ENCODE measurements at regions not wholly inside any gene's neighbourhood (a gene's known extent, or its start where the extent isn't known, plus 50 kb on each side); places are given as distances from the start of the nearest gene placed in this dataset.

- no peak for DNase-seq (ENCODE audit: low read depth, low spot score)
These were observed 355.0 kb downstream of the RAB28 start for GRCh38 chr4:13129095-13129494.

- no peak for DNase-seq (ENCODE audit: low read depth, low spot score)
These were observed 356.9 kb downstream of the RAB28 start for GRCh38 chr4:13126976-13127910.

GRCh38 chr4:13118633-13119032 lies 365.5 kb downstream of the RAB28 start:
- DNase-seq (ENCODE audit: low read depth, low spot score) = no peak

- DNase-seq (ENCODE audit: low read depth, low spot score) = no peak
These were observed 367.0 kb downstream of the RAB28 start for GRCh38 chr4:13117185-13117584.

GRCh38 chr4:13112030-13112429 lies 372.1 kb downstream of the RAB28 start:
- no peak for DNase-seq (ENCODE audit: low read depth, low spot score)

- no peak for DNase-seq (ENCODE audit: low read depth, low spot score)
These were observed 374.6 kb downstream of the RAB28 start for GRCh38 chr4:13109536-13109935.

- DNase-seq (ENCODE audit: low read depth, low spot score) = no peak
These were observed 376.0 kb downstream of the RAB28 start for GRCh38 chr4:13108096-13108495.

GRCh38 chr4:13103382-13104015 lies 380.6 kb downstream of the RAB28 start:
- DNase-seq (ENCODE audit: low read depth, low spot score) = no peak

- DNase-seq (ENCODE audit: low read depth, low spot score) = no peak
These were observed 381.9 kb downstream of the RAB28 start for GRCh38 chr4:13102092-13102742.

GRCh38 chr4:13097971-13098370 lies 386.2 kb downstream of the RAB28 start:
- DNase-seq (ENCODE audit: low read depth, low spot score) = no peak

- no peak for DNase-seq (ENCODE audit: low read depth, low spot score)
These were observed 388.4 kb downstream of the RAB28 start for GRCh38 chr4:13095722-13096121.

- no peak for DNase-seq (ENCODE audit: low read depth, low spot score)
These were observed 391.0 kb downstream of the RAB28 start for GRCh38 chr4:13093170-13093569.

GRCh38 chr4:13092702-13093101 lies 391.4 kb downstream of the RAB28 start:
- no peak for DNase-seq (ENCODE audit: low read depth, low spot score)

GRCh38 chr4:13089659-13089998 lies 394.5 kb downstream of the RAB28 start:
- no peak for DNase-seq (ENCODE audit: low read depth, low spot score)

GRCh38 chr4:13088726-13089658 lies 395.1 kb downstream of the RAB28 start:
- DNase-seq (ENCODE audit: low read depth, low spot score) = no peak

GRCh38 chr4:13087041-13087440 lies 397.1 kb downstream of the RAB28 start:
- DNase-seq (ENCODE audit: low read depth, low spot score) = no peak

GRCh38 chr4:13084210-13084609 lies 399.9 kb downstream of the RAB28 start:
- no peak for DNase-seq (ENCODE audit: low read depth, low spot score)

- no peak for DNase-seq (ENCODE audit: low read depth, low spot score)
These were observed 402.3 kb downstream of the RAB28 start for GRCh38 chr4:13081830-13082229.

- no peak for DNase-seq (ENCODE audit: low read depth, low spot score)
These were observed 417.1 kb downstream of the RAB28 start for GRCh38 chr4:13067077-13067476.

- no peak for DNase-seq (ENCODE audit: low read depth, low spot score)
These were observed 425.1 kb downstream of the RAB28 start for GRCh38 chr4:13059019-13059418.

- no peak for DNase-seq (ENCODE audit: low read depth, low spot score)
These were observed 427.4 kb downstream of the RAB28 start for GRCh38 chr4:13056630-13057189.

Data from brain pericyte (primary cell).